HL-60 (cell line): ENCODE measurements at regions not wholly inside any gene's neighbourhood (a gene's known extent, or its start where the extent isn't known, plus 50 kb on each side); places are given as distances from the start of the nearest gene placed in this dataset.

Experiments
- DNase-seq, 2 experiments: peaks; one replicate each; pipeline ENCODE4 v3.0.0-alpha.2; 2010 to 2020; ENCODE audit warnings: low read depth in 1 of 2, low spot score in 1 of 2
- H3K27ac ChIP-seq: fragments of 250-450 bp; sonication (Bioruptor Pico); replicated peaks from 2 replicates; pipeline ENCODE4 v1.5.1; 2020; ENCODE audit warnings: mild to moderate bottlenecking, moderate library complexity
- H3K27me3 ChIP-seq: fragments of 250-450 bp; sonication (Bioruptor Pico); 2 replicates; pipeline ENCODE4 v1.5.1; 2021; ENCODE audit warnings: mild to moderate bottlenecking, moderate library complexity; ENCODE audit not compliant: insufficient read depth, poor library complexity, severe bottlenecking
- H3K4me3 ChIP-seq: replicated peaks from 2 replicates; pipeline ENCODE4 v1.5.1; 2011; ENCODE audit warnings: mild to moderate bottlenecking, control low read depth, low read length; ENCODE audit not compliant: insufficient read depth
- GABPA ChIP-seq: IDR thresholded peaks from 2 replicates; pipeline ENCODE4 v1.6.1; 2012; ENCODE audit warnings: low read depth
- POLR2AphosphoS5 ChIP-seq: IDR thresholded peaks from 2 replicates; pipeline ENCODE4 v1.6.1; 2012; ENCODE audit warnings: low read depth
- SPI1 ChIP-seq: IDR thresholded peaks from 2 replicates; pipeline ENCODE4 v1.6.1; 2012; ENCODE audit warnings: low read depth, mild to moderate bottlenecking, borderline replicate concordance
- TF ChIP-seq, protein P1 (sequence below): IDR thresholded peaks from 2 replicates; pipeline ENCODE4 v1.6.1; 2012; ENCODE audit warnings: low read depth; ENCODE audit not compliant: insufficient replicate concordance
- TF ChIP-seq, protein P2 (sequence below): IDR thresholded peaks from one replicate; pipeline ENCODE4 v1.5.1; 2011; ENCODE audit warnings: low read length, control low read depth, inconsistent platforms; ENCODE audit not compliant: insufficient read depth

DNA sequence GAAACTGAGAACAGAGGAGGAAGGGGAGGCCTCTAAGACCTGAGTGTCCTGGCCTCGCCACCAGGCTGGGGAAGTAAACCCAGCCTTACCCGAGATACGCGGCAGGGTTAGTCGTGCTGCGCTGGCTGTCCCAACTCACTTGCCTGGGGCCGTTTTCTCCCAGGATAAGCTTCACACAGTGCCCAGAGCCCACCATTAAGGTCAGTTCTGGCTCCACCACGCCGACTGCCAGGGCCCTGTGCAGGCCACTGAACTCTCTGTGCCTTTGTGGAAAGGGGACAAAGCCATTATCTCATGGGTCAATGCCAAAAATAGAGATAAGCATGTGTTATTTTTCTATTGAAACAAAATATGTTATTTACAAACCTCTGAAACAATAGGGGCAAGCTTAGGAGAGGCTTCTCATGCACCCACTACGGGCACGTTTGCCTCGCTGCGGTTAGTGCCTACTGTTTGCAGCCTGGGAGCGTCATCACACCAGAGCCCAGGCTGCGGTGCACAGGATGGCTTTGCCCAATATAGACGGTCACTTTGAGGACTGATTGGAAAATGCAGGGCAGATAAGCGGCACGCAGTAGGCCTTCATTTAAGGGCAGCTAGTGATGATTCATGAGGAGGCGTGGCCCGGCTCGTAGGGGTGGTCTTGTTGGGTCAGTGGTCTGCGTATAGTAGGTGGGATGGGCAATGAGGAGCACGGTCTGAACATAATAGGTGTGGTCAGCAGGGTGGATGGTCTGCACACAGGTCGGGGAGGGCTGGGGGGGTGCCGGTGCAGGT, 242.1 kb downstream of the GLI2 start:
- TF ChIP-seq, protein P1, sequence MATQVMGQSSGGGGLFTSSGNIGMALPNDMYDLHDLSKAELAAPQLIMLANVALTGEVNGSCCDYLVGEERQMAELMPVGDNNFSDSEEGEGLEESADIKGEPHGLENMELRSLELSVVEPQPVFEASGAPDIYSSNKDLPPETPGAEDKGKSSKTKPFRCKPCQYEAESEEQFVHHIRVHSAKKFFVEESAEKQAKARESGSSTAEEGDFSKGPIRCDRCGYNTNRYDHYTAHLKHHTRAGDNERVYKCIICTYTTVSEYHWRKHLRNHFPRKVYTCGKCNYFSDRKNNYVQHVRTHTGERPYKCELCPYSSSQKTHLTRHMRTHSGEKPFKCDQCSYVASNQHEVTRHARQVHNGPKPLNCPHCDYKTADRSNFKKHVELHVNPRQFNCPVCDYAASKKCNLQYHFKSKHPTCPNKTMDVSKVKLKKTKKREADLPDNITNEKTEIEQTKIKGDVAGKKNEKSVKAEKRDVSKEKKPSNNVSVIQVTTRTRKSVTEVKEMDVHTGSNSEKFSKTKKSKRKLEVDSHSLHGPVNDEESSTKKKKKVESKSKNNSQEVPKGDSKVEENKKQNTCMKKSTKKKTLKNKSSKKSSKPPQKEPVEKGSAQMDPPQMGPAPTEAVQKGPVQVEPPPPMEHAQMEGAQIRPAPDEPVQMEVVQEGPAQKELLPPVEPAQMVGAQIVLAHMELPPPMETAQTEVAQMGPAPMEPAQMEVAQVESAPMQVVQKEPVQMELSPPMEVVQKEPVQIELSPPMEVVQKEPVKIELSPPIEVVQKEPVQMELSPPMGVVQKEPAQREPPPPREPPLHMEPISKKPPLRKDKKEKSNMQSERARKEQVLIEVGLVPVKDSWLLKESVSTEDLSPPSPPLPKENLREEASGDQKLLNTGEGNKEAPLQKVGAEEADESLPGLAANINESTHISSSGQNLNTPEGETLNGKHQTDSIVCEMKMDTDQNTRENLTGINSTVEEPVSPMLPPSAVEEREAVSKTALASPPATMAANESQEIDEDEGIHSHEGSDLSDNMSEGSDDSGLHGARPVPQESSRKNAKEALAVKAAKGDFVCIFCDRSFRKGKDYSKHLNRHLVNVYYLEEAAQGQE, result no peak
- TF ChIP-seq GABPA, result no peak
- TF ChIP-seq SPI1, result no peak
- TF ChIP-seq POLR2AphosphoS5, result no peak
- TF ChIP-seq, protein P2, sequence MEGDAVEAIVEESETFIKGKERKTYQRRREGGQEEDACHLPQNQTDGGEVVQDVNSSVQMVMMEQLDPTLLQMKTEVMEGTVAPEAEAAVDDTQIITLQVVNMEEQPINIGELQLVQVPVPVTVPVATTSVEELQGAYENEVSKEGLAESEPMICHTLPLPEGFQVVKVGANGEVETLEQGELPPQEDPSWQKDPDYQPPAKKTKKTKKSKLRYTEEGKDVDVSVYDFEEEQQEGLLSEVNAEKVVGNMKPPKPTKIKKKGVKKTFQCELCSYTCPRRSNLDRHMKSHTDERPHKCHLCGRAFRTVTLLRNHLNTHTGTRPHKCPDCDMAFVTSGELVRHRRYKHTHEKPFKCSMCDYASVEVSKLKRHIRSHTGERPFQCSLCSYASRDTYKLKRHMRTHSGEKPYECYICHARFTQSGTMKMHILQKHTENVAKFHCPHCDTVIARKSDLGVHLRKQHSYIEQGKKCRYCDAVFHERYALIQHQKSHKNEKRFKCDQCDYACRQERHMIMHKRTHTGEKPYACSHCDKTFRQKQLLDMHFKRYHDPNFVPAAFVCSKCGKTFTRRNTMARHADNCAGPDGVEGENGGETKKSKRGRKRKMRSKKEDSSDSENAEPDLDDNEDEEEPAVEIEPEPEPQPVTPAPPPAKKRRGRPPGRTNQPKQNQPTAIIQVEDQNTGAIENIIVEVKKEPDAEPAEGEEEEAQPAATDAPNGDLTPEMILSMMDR, result no peak
- DNase-seq, result no peak
- Histone ChIP-seq H3K27me3 (no peaks in the 10 kb centered on the region), H3K27ac (no peak overlapping the region), H3K4me3 (no peak overlapping the region)

DNA sequence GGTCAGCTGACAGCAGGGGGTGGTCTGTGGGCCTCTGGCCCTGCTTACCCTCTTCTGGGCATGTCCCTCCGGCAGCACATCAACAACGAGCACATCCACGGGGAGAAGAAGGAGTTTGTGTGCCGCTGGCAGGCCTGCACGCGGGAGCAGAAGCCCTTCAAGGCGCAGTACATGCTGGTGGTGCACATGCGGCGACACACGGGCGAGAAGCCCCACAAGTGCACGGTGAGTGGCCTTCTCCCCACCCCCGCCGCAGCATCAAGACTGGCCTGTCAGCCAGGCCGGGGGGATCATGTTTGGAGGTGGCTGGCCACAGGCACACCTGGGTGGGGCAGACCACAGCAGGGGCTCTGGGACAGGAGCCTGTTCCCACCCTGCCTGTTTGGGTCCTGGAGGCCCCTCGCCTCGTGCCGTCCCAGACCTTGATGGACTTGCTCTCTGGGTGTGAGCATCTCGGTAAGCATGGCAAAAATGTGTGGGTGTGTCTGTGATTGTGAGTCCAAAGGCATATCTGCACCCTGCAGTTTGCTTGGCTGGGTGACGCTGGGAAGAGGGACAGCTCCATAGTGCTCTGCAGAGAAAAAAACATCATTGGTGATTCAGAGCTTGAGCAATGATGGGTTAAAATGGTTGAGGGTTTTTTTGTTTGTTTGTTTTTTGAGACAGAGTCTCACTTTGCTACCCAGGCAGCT, 242.8 kb downstream of the GLI2 start:
- H3K4me3 ChIP-seq, result no peak overlapping the region
- H3K27me3 ChIP-seq, result no peaks in the 10 kb centered on the region
- no peak overlapping the region for H3K27ac ChIP-seq
- TF ChIP-seq SPI1, result no peak
- TF ChIP-seq, protein P2, result no peak
- no peak for TF ChIP-seq GABPA
- TF ChIP-seq POLR2AphosphoS5, result no peak
- TF ChIP-seq, protein P1, result no peak
- DNase-seq, result no peak

DNA sequence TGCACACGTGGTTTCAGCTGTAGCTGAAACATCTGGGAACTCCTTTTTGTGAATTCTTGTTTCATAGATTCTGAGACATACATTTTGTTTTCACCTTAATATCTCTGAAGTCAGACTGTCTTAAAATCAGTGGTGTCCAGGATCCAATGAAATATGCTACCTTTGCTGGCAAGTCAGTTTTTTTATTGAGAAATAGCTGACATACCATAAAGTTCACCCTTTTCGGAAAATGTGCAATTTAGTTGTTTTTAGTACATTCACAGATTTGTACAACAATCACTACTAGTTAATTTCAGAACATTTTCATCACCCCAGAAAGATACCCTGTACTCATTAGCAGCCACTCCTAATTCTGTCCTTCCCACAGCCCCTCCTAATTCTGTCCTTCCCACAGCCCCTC, 243.7 kb downstream of the GLI2 start:
- Histone ChIP-seq H3K4me3 (no peak overlapping the region), H3K27me3 (no peaks in the 10 kb centered on the region), H3K27ac (no peak overlapping the region)
- no peak for TF ChIP-seq POLR2AphosphoS5
- TF ChIP-seq, protein P1, result no peak
- TF ChIP-seq, protein P2, result no peak
- no peak for TF ChIP-seq SPI1
- no peak for TF ChIP-seq GABPA
- no peak for DNase-seq
